Esophagus muscularis mucosa (tissue), 4 donors: ENCODE measurements at regions not wholly inside any gene's neighbourhood (a gene's known extent, or its start where the extent isn't known, plus 50 kb on each side); places are given as distances from the start of the nearest gene placed in this dataset.
"Not testable (repeated sequence)": the region's sequence is repeated elsewhere in the genome, so short reads cannot be mapped to it uniquely, and the experiment has no call there.

Experiments used
- DNase-seq: peaks from one replicate; pipeline ENCODE4 v3.0.0-alpha.2; 2017; ENCODE audit errors: extremely low spot score
- H3K27ac ChIP-seq, 4 donors: fragments of 200-600 bp; sonication (generic); replicated peaks in 1 of 4; 1 replicate in 3 of 4; 2 replicates in 1 of 4; pipeline ENCODE4 v1.5.1; 2016 to 2019; ENCODE audit warnings: mild to moderate bottlenecking in 1 of 4
- H3K27me3 ChIP-seq, 4 donors: fragments of 200-600 bp; sonication (generic); one replicate each; pipeline versions ENCODE4 v1.5.1 to v1.6.0; 2016 to 2019
- H3K36me3 ChIP-seq, 4 donors: fragments of 200-600 bp; sonication (generic); one replicate each; pipeline ENCODE4 v1.5.1; 2016 to 2019
- H3K4me1 ChIP-seq, 4 donors: fragments of 200-600 bp; sonication (generic); one replicate each; pipeline ENCODE4 v1.5.1; 2016 to 2019
- H3K4me3 ChIP-seq, 4 donors: fragments of 200-600 bp; sonication (generic); 1 replicate in 2 of 4; 2 replicates in 2 of 4; pipeline ENCODE4 v1.5.1; 2016 to 2019; ENCODE audit warnings: mild to moderate bottlenecking in 4 of 4, moderate library complexity in 1 of 4
- H3K9me3 ChIP-seq, 4 donors: fragments of 200-600 bp; sonication (generic); 1 replicate in 3 of 4; 2 replicates in 1 of 4; pipeline ENCODE4 v1.5.1; 2016 to 2019
- CTCF ChIP-seq, 3 experiments: fragments of 200-600 bp in 2 of 3; fragments of 450-650 bp in 1 of 3; sonication (generic) in 2 of 3; IDR thresholded peaks; one replicate each; pipeline ENCODE4 v1.5.1; 2017 to 2019; ENCODE audit warnings: antibody characterized with exemption in 3 of 3, mild to moderate bottlenecking in 2 of 3, moderate library complexity in 1 of 3
- EP300 ChIP-seq: sonication (generic); formaldehyde crosslinking; IDR thresholded peaks from one replicate; pipeline ENCODE4 v1.6.1; 2017; ENCODE audit warnings: antibody characterized with exemption
- POLR2A ChIP-seq: fragments of 450-650 bp; IDR thresholded peaks from one replicate; pipeline ENCODE4 v1.6.1; 2017; ENCODE audit warnings: antibody characterized with exemption, moderate library complexity, mild to moderate bottlenecking, low read depth
- POLR2AphosphoS5 ChIP-seq, 2 donors: sonication (generic); formaldehyde crosslinking; IDR thresholded peaks; one replicate each; pipeline ENCODE4 v1.6.1; 2017; ENCODE audit warnings: antibody characterized with exemption in 2 of 2
- WGBS: methylation state at CpG from one replicate; pipeline ENCODE4 v1.1.5; 2018; 5-methylcytosine and 5-hydroxymethylcytosine counted together
- intact Hi-C: fragments of 100-400 bp; cut with DNase I; formaldehyde crosslinking; loops from one replicate; pipeline ENCODE4 v1.15.1; 2023

- 49% methylated on average over 6 of the region's 6 CpGs for WGBS
- no peaks in the 10 kb centered on the region for H3K36me3 ChIP-seq
- peaks cover 0 to 5% (median 2%) of the 10 kb centered on the region in 4 donors for H3K4me1 ChIP-seq
- H3K4me3 ChIP-seq = peak overlapping the region; percentile 30 to 47 (median 34)
- intact Hi-C loops = no loop called here
- H3K27me3 ChIP-seq = no peaks in the 10 kb centered on the region
- H3K9me3 ChIP-seq = peaks cover 0 to 11% (median 0%) of the 10 kb centered on the region in 4 donors
- no peak for DNase-seq
- no peak overlapping the region for H3K27ac ChIP-seq
- no peak for TF ChIP-seq CTCF (IDR thresholded peaks at IDR 0.05)
- no peak for TF ChIP-seq POLR2A
- TF ChIP-seq POLR2AphosphoS5 (IDR thresholded peaks at IDR 0.05) = no peak
- no peak for TF ChIP-seq EP300
Observed at GRCh38 chr5:130836729-130837649, 328.1 kb downstream of the HINT1 start.

- H3K27me3 ChIP-seq, H3K4me3 ChIP-seq, DNase-seq, H3K9me3 ChIP-seq, intact Hi-C loops, H3K36me3 ChIP-seq, H3K4me1 ChIP-seq, H3K27ac ChIP-seq: not testable (repeated sequence)
- 96% methylated on average over 24 of the region's 28 CpGs for WGBS
Observed at GRCh38 chr5:130817598-130818384, 347.3 kb downstream of the HINT1 start.

GRCh38 chr5:130815246-130815645 lies 349.8 kb downstream of the HINT1 start:
- DNase-seq = no peak
- no peaks in the 10 kb centered on the region for H3K36me3 ChIP-seq
- TF ChIP-seq CTCF (IDR thresholded peaks at IDR 0.05) (no peak), POLR2AphosphoS5 (IDR thresholded peaks at IDR 0.05) (no peak), EP300 (no peak), POLR2A (no peak)
- no peaks in the 10 kb centered on the region for H3K9me3 ChIP-seq
- intact Hi-C loops = no loop called here
- no peak overlapping the region for H3K27ac ChIP-seq
- no peak overlapping the region for H3K4me3 ChIP-seq
- no peaks in the 10 kb centered on the region for H3K27me3 ChIP-seq
- no peaks in the 10 kb centered on the region for H3K4me1 ChIP-seq

GRCh38 chr5:130808691-130809090 lies 356.4 kb downstream of the HINT1 start:
- WGBS = 91% methylated on average over 4 of the region's 4 CpGs
- Histone ChIP-seq H3K27ac (no peak overlapping the region), H3K4me3 (no peak overlapping the region), H3K9me3 (no peaks in the 10 kb centered on the region), H3K27me3 (no peaks in the 10 kb centered on the region), H3K4me1 (no peaks in the 10 kb centered on the region), H3K36me3 (no peaks in the 10 kb centered on the region)
- intact Hi-C loops = no loop called here
- TF ChIP-seq POLR2A (no peak), EP300 (no peak), POLR2AphosphoS5 (IDR thresholded peaks at IDR 0.05) (no peak), CTCF (IDR thresholded peaks at IDR 0.05) (no peak)
- DNase-seq = no peak

- TF ChIP-seq POLR2A (no peak), EP300 (no peak), CTCF (IDR thresholded peaks at IDR 0.05) (no peak), POLR2AphosphoS5 (IDR thresholded peaks at IDR 0.05) (no peak)
- Histone ChIP-seq H3K4me3 (no peak overlapping the region), H3K4me1 (no peaks in the 10 kb centered on the region), H3K36me3 (no peaks in the 10 kb centered on the region), H3K27me3 (no peaks in the 10 kb centered on the region), H3K27ac (no peak overlapping the region), H3K9me3 (peaks cover 0 to 8% (median 4%) of the 10 kb centered on the region in 4 donors)
- 28% methylated on average over 2 of the region's 2 CpGs for WGBS
- no peak for DNase-seq
- intact Hi-C loops = no loop called here
Observed at GRCh38 chr5:130805648-130806047, 359.4 kb downstream of the HINT1 start.
